ENCODE measurements at regions not wholly inside any gene's neighbourhood (a gene's known extent, or its start where the extent isn't known, plus 50 kb on each side); places are given as distances from the start of the nearest gene placed in this dataset.

GRCh38 chr1:209510063-209510462 lies 73.5 kb upstream of the CAMK1G start:
- Histone ChIP-seq H3K4me3 (ENCODE audit: low read length) (no peak overlapping the region), H3K36me3 (ENCODE audit: control insufficient read depth, insufficient read depth, low read length) (no peaks in the 10 kb centered on the region), H3K27me3 (ENCODE audit: control insufficient read depth, insufficient read depth, low read length) (peaks cover 4% of the 10 kb centered on the region), H3K4me1 (ENCODE audit: control insufficient read depth, insufficient read depth, low read length) (no peaks in the 10 kb centered on the region), H3K27ac (ENCODE audit: low read length) (no peak overlapping the region), H3K9me3 (replicated peaks; ENCODE audit: control insufficient read depth, low read depth, low read length) (no peaks in the 10 kb centered on the region)
- 59% methylated on average over 4 of the region's 4 CpGs for WGBS (ENCODE audit: insufficient coverage)
- DNase-seq = no peak

- Histone ChIP-seq H3K36me3 (ENCODE audit: control insufficient read depth, insufficient read depth, low read length) (no peaks in the 10 kb centered on the region), H3K9me3 (replicated peaks; ENCODE audit: control insufficient read depth, low read depth, low read length) (no peaks in the 10 kb centered on the region), H3K27ac (ENCODE audit: low read length) (no peak overlapping the region), H3K4me1 (ENCODE audit: control insufficient read depth, insufficient read depth, low read length) (no peaks in the 10 kb centered on the region), H3K27me3 (ENCODE audit: control insufficient read depth, insufficient read depth, low read length) (peaks cover 4% of the 10 kb centered on the region), H3K4me3 (ENCODE audit: low read length) (no peak overlapping the region)
- WGBS (ENCODE audit: insufficient coverage) = 11% methylated on average over 1 of the region's 3 CpGs
- DNase-seq = no peak
These were observed 72.3 kb upstream of the CAMK1G start for GRCh38 chr1:209511169-209511568.

GRCh38 chr1:209512821-209513220 lies 70.7 kb upstream of the CAMK1G start:
- no peak for DNase-seq
- WGBS (ENCODE audit: insufficient coverage) = 59% methylated on average over 6 of the region's 6 CpGs
- Histone ChIP-seq H3K4me3 (ENCODE audit: low read length) (no peak overlapping the region), H3K4me1 (ENCODE audit: control insufficient read depth, insufficient read depth, low read length) (no peaks in the 10 kb centered on the region), H3K36me3 (ENCODE audit: control insufficient read depth, insufficient read depth, low read length) (no peaks in the 10 kb centered on the region), H3K27ac (ENCODE audit: low read length) (no peak overlapping the region), H3K27me3 (ENCODE audit: control insufficient read depth, insufficient read depth, low read length) (peaks cover 2% of the 10 kb centered on the region), H3K9me3 (replicated peaks; ENCODE audit: control insufficient read depth, low read depth, low read length) (no peaks in the 10 kb centered on the region)

DNA sequence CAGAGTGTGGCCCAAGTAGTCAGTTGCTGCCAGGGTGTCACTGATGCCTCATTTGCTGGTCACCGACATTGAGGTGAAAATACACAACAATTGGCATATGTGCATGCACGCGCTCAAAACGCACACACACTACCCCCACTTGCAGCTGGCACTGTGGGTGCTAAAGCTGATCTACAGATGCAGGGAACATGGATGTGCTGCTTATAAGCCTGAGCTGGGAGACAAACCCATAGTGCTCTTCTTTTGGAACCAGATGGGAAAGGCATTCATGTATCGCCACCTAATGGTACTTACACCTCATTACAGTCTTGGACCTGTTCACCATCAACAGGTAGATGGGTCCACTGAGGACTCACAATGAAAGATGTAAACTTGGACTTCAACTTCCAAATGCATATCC lies 70.3 kb upstream of the CAMK1G start:
- DNase-seq = peak; percentile 4
- Histone ChIP-seq H3K9me3 (replicated peaks; ENCODE audit: control insufficient read depth, low read depth, low read length) (no peaks in the 10 kb centered on the region), H3K27ac (ENCODE audit: low read length) (no peak overlapping the region), H3K4me3 (ENCODE audit: low read length) (no peak overlapping the region), H3K4me1 (ENCODE audit: control insufficient read depth, insufficient read depth, low read length) (no peaks in the 10 kb centered on the region), H3K36me3 (ENCODE audit: control insufficient read depth, insufficient read depth, low read length) (no peaks in the 10 kb centered on the region), H3K27me3 (ENCODE audit: control insufficient read depth, insufficient read depth, low read length) (peaks cover 2% of the 10 kb centered on the region)
- no CpG with 5 or more reads among the region's 5 CpGs for WGBS (ENCODE audit: insufficient coverage)

- H3K27me3 ChIP-seq (ENCODE audit: control insufficient read depth, insufficient read depth, low read length) = peaks cover 2% of the 10 kb centered on the region
- no peak for DNase-seq
- H3K36me3 ChIP-seq (ENCODE audit: control insufficient read depth, insufficient read depth, low read length) = no peaks in the 10 kb centered on the region
- no peaks in the 10 kb centered on the region for H3K4me1 ChIP-seq (ENCODE audit: control insufficient read depth, insufficient read depth, low read length)
- WGBS (ENCODE audit: insufficient coverage) = 67% methylated on average over 3 of the region's 10 CpGs
- no peak overlapping the region for H3K27ac ChIP-seq (ENCODE audit: low read length)
- no peak overlapping the region for H3K4me3 ChIP-seq (ENCODE audit: low read length)
- no peaks in the 10 kb centered on the region for H3K9me3 ChIP-seq (replicated peaks; ENCODE audit: control insufficient read depth, low read depth, low read length)
These were observed 66.5 kb upstream of the CAMK1G start for GRCh38 chr1:209516771-209517680.

DNA sequence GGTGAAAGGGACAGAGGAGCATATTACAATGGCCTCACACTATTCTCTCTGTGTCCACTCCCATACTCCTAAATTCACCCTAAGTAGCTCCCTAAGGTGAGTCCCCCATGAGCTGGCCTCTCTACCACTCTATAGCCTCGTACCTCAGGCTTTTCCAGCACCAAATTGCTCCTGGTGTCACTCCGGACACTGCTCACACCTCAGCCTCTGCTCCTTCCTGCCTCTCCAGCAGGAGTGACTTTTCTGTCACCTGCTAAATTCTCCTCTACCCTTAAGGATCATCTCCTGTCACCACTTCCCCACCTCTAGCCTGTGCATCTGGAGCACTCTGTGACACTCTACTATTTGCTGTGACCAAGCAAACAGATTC lies 65.8 kb upstream of the CAMK1G start:
- WGBS (ENCODE audit: insufficient coverage) = 40% methylated on average over 2 of the region's 2 CpGs
- peaks cover 2% of the 10 kb centered on the region for H3K27me3 ChIP-seq (ENCODE audit: control insufficient read depth, insufficient read depth, low read length)
- H3K4me3 ChIP-seq (ENCODE audit: low read length) = no peak overlapping the region
- no peaks in the 10 kb centered on the region for H3K36me3 ChIP-seq (ENCODE audit: control insufficient read depth, insufficient read depth, low read length)
- no peaks in the 10 kb centered on the region for H3K4me1 ChIP-seq (ENCODE audit: control insufficient read depth, insufficient read depth, low read length)
- no peak for DNase-seq
- H3K27ac ChIP-seq (ENCODE audit: low read length) = no peak overlapping the region
- no peaks in the 10 kb centered on the region for H3K9me3 ChIP-seq (replicated peaks; ENCODE audit: control insufficient read depth, low read depth, low read length)

GRCh38 chr1:209519786-209520185 lies 63.7 kb upstream of the CAMK1G start:
- Histone ChIP-seq H3K36me3 (ENCODE audit: control insufficient read depth, insufficient read depth, low read length) (no peaks in the 10 kb centered on the region), H3K9me3 (replicated peaks; ENCODE audit: control insufficient read depth, low read depth, low read length) (no peaks in the 10 kb centered on the region), H3K27me3 (ENCODE audit: control insufficient read depth, insufficient read depth, low read length) (no peaks in the 10 kb centered on the region), H3K4me3 (ENCODE audit: low read length) (no peak overlapping the region), H3K4me1 (ENCODE audit: control insufficient read depth, insufficient read depth, low read length) (no peaks in the 10 kb centered on the region), H3K27ac (ENCODE audit: low read length) (no peak overlapping the region)
- DNase-seq = no peak
- WGBS (ENCODE audit: insufficient coverage) = 85% methylated on average over 3 of the region's 4 CpGs

- DNase-seq = no peak
- no peaks in the 10 kb centered on the region for H3K9me3 ChIP-seq (replicated peaks; ENCODE audit: control insufficient read depth, low read depth, low read length)
- H3K27ac ChIP-seq (ENCODE audit: low read length) = no peak overlapping the region
- H3K36me3 ChIP-seq (ENCODE audit: control insufficient read depth, insufficient read depth, low read length) = no peaks in the 10 kb centered on the region
- H3K27me3 ChIP-seq (ENCODE audit: control insufficient read depth, insufficient read depth, low read length) = no peaks in the 10 kb centered on the region
- H3K4me3 ChIP-seq (ENCODE audit: low read length) = no peak overlapping the region
- WGBS (ENCODE audit: insufficient coverage) = no CpG with 5 or more reads among the region's 3 CpGs
- no peaks in the 10 kb centered on the region for H3K4me1 ChIP-seq (ENCODE audit: control insufficient read depth, insufficient read depth, low read length)
These were observed 60.7 kb upstream of the CAMK1G start for GRCh38 chr1:209522826-209523225.

DNA sequence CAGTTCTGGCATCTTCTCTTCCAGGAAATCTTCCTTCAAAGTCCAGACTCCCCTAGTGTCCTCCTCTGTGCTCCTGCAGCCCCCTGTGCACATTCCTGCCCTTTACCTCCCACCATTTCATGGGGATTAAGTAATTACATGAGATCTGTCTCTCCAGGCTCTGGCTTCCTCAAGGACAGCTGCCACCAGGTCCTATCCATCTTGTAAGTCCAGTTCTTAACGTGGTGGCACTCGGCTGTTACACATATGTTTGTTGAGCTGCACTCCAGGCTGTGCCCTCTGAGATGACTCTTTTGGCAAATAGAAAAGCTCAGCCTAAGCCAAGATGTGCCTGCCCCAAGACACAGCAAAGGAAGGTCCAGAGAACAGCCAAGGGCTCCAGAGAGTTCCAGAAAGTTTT lies 57.4 kb upstream of the CAMK1G start:
- no peaks in the 10 kb centered on the region for H3K4me1 ChIP-seq (ENCODE audit: control insufficient read depth, insufficient read depth, low read length)
- no peaks in the 10 kb centered on the region for H3K36me3 ChIP-seq (ENCODE audit: control insufficient read depth, insufficient read depth, low read length)
- no peak for DNase-seq
- H3K27ac ChIP-seq (ENCODE audit: low read length) = no peak overlapping the region
- H3K4me3 ChIP-seq (ENCODE audit: low read length) = no peak overlapping the region
- H3K27me3 ChIP-seq (ENCODE audit: control insufficient read depth, insufficient read depth, low read length) = peaks cover 8% of the 10 kb centered on the region
- 55% methylated on average over 2 of the region's 2 CpGs for WGBS (ENCODE audit: insufficient coverage)
- no peaks in the 10 kb centered on the region for H3K9me3 ChIP-seq (replicated peaks; ENCODE audit: control insufficient read depth, low read depth, low read length)

DNA sequence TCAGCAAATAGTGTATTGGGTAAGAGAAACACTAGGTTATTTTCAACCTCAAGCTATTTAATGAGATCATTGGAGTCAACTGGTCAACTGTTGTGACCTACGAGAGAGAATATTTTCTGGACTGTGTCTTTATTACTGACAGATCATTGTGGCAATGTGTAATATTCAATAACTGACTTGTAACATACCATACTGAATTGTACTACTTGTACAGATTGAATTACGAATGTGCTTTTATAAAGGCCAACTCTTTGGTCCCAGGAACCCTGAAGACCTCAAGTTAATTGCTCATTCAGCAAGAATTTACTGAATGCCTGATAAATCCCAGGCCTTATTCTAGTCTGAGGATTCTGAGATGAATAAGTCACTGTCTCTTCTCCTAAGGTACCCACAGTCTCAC lies 56.1 kb upstream of the CAMK1G start:
- Histone ChIP-seq H3K9me3 (replicated peaks; ENCODE audit: control insufficient read depth, low read depth, low read length) (no peaks in the 10 kb centered on the region), H3K27me3 (ENCODE audit: control insufficient read depth, insufficient read depth, low read length) (peaks cover 8% of the 10 kb centered on the region), H3K4me1 (ENCODE audit: control insufficient read depth, insufficient read depth, low read length) (no peaks in the 10 kb centered on the region), H3K27ac (ENCODE audit: low read length) (no peak overlapping the region), H3K36me3 (ENCODE audit: control insufficient read depth, insufficient read depth, low read length) (no peaks in the 10 kb centered on the region), H3K4me3 (ENCODE audit: low read length) (no peak overlapping the region)
- WGBS (ENCODE audit: insufficient coverage) = no CpG with 5 or more reads among the region's 2 CpGs
- no peak for DNase-seq
